Neural progenitor cell (in vitro differentiated cells): ENCODE measurements at regions not wholly inside any gene's neighbourhood (a gene's known extent, or its start where the extent isn't known, plus 50 kb on each side); places are given as distances from the start of the nearest gene placed in this dataset.
A peak's percentile ranks its signal among the peaks of the same experiment; 100 is the strongest.

Experiments
- DNase-seq: peaks from one replicate; pipeline ENCODE4 v3.0.0-alpha.2; 2016; ENCODE audit warnings: low spot score
- H2AFZ ChIP-seq: fragments of 200-600 bp; sonication (generic); replicated peaks from 2 replicates; pipeline ENCODE4 v1.6.1; 2016; ENCODE audit warnings: antibody characterized with exemption
- H3F3A ChIP-seq: fragments of 200-600 bp; sonication (generic); 2 replicates; pipeline ENCODE4 v1.6.1; 2016; ENCODE audit warnings: antibody characterized with exemption, low read depth
- H3K27ac ChIP-seq: fragments of 200-600 bp; sonication (generic); 2 replicates; pipeline ENCODE4 v1.5.1; 2016; ENCODE audit warnings: mild to moderate bottlenecking
- H3K27me3 ChIP-seq: fragments of 200-600 bp; sonication (generic); 2 replicates; pipeline ENCODE4 v1.6.1; 2016; ENCODE audit warnings: mild to moderate bottlenecking, moderate library complexity
- H3K36me3 ChIP-seq: fragments of 200-600 bp; sonication (generic); 2 replicates; pipeline ENCODE4 v1.5.1; 2016
- H3K4me1 ChIP-seq: fragments of 200-600 bp; sonication (generic); 2 replicates; pipeline ENCODE4 v1.6.1; 2016; ENCODE audit warnings: mixed run types
- H3K4me2 ChIP-seq: fragments of 200-600 bp; sonication (generic); 2 replicates; pipeline ENCODE4 v1.6.1; 2016
- H3K4me3 ChIP-seq: fragments of 200-600 bp; sonication (generic); 2 replicates; pipeline ENCODE4 v1.5.1; 2016
- H3K79me2 ChIP-seq: fragments of 200-600 bp; sonication (generic); 2 replicates; pipeline ENCODE4 v1.6.1; 2016; ENCODE audit warnings: low read depth
- H3K9ac ChIP-seq: fragments of 200-600 bp; sonication (generic); 2 replicates; pipeline ENCODE4 v1.6.1; 2016
- H3K9me3 ChIP-seq: fragments of 200-600 bp; sonication (generic); 2 replicates; pipeline ENCODE4 v1.5.1; 2016; ENCODE audit warnings: low read depth
- H4K20me1 ChIP-seq: fragments of 200-600 bp; sonication (generic); 2 replicates; pipeline ENCODE4 v1.6.1; 2016; ENCODE audit warnings: low read depth
- H3K27ac Mint-ChIP-seq: 3 replicates; pipeline ENCODE4 v1.8.0; 2021; ENCODE audit warnings: mixed read lengths
- H3K27me3 Mint-ChIP-seq: 2 replicates; pipeline ENCODE4 v1.8.0; 2022; ENCODE audit warnings: low read depth, mild to moderate bottlenecking, inconsistent platforms, moderate library complexity, mixed read lengths; ENCODE audit not compliant: insufficient read depth
- H3K36me3 Mint-ChIP-seq: 3 replicates; pipeline ENCODE4 v1.8.0; 2021; ENCODE audit warnings: mixed read lengths
- H3K4me1 Mint-ChIP-seq: 3 replicates; pipeline ENCODE4 v1.8.0; 2021; ENCODE audit warnings: mixed read lengths
- H3K4me3 Mint-ChIP-seq: 3 replicates; pipeline ENCODE4 v1.8.0; 2021; ENCODE audit warnings: mild to moderate bottlenecking, moderate library complexity, mixed read lengths
- H3K9me3 Mint-ChIP-seq: 3 replicates; pipeline ENCODE4 v1.8.0; 2020; ENCODE audit warnings: mixed read lengths
- CTCF ChIP-seq: fragments of 200-600 bp; sonication (generic); IDR thresholded peaks from 2 replicates; pipeline ENCODE4 v1.5.1; 2017; ENCODE audit warnings: antibody characterized with exemption, mild to moderate bottlenecking
- EZH2 ChIP-seq: fragments of 200-600 bp; sonication (generic); IDR thresholded peaks from 2 replicates; pipeline ENCODE4 v1.6.1; 2017; ENCODE audit warnings: antibody characterized with exemption, mild to moderate bottlenecking, moderate library complexity
- EZH2phosphoT487 ChIP-seq: fragments of 200-600 bp; sonication (generic); IDR thresholded peaks from 2 replicates; pipeline ENCODE4 v1.6.1; 2017; ENCODE audit warnings: antibody characterized with exemption

- Histone ChIP-seq H3K9ac (no peak overlapping the region), H3K79me2 (no peaks in the 10 kb centered on the region), H3K27ac (no peak overlapping the region), H3K36me3 (no peaks in the 10 kb centered on the region), H3F3A (no peaks in the 10 kb centered on the region), H3K4me2 (no peak overlapping the region), H4K20me1 (no peaks in the 10 kb centered on the region), H3K4me1 (peaks cover 4% of the 10 kb centered on the region), H3K27me3 (no peaks in the 10 kb centered on the region), H3K9me3 (no peaks in the 10 kb centered on the region), H2AFZ (peak overlapping the region; percentile 19), H3K4me3 (no peak overlapping the region)
- Mint-ChIP-seq H3K9me3 (no peaks in the 10 kb centered on the region), H3K27me3 (no peaks in the 10 kb centered on the region), H3K4me3 (no peak overlapping the region), H3K36me3 (no peaks in the 10 kb centered on the region), H3K27ac (no peak overlapping the region), H3K4me1 (peaks cover 13% of the 10 kb centered on the region)
- peak; percentile 16 for DNase-seq
- no peak for TF ChIP-seq EZH2phosphoT487
- no peak for TF ChIP-seq EZH2
- no peak for TF ChIP-seq CTCF
These were observed 366.6 kb downstream of the GBE1 start for GRCh38 chr3:81394651-81395524.

GRCh38 chr3:81393251-81393650 lies 368.2 kb downstream of the GBE1 start:
- Histone ChIP-seq H3K4me2 (no peak overlapping the region), H3K27ac (no peak overlapping the region), H3K79me2 (no peaks in the 10 kb centered on the region), H3K36me3 (no peaks in the 10 kb centered on the region), H2AFZ (no peak overlapping the region), H3K27me3 (no peaks in the 10 kb centered on the region), H3K4me3 (no peak overlapping the region), H3K9ac (no peak overlapping the region), H3F3A (no peaks in the 10 kb centered on the region), H4K20me1 (no peaks in the 10 kb centered on the region), H3K4me1 (peaks cover 4% of the 10 kb centered on the region), H3K9me3 (no peaks in the 10 kb centered on the region)
- TF ChIP-seq EZH2 (no peak), CTCF (no peak), EZH2phosphoT487 (no peak)
- no peak overlapping the region for H3K4me3 Mint-ChIP-seq
- no peaks in the 10 kb centered on the region for H3K9me3 Mint-ChIP-seq
- H3K36me3 Mint-ChIP-seq = no peaks in the 10 kb centered on the region
- no peaks in the 10 kb centered on the region for H3K27me3 Mint-ChIP-seq
- no peak overlapping the region for H3K27ac Mint-ChIP-seq
- peaks cover 13% of the 10 kb centered on the region for H3K4me1 Mint-ChIP-seq
- DNase-seq = no peak

GRCh38 chr3:81390796-81391195 lies 370.6 kb downstream of the GBE1 start:
- DNase-seq = no peak
- Histone ChIP-seq H3K27ac (no peak overlapping the region), H3K4me2 (no peak overlapping the region), H3K9ac (no peak overlapping the region), H3K27me3 (no peaks in the 10 kb centered on the region), H3K36me3 (no peaks in the 10 kb centered on the region), H3K4me1 (peaks cover 7% of the 10 kb centered on the region), H3K4me3 (no peak overlapping the region), H3K79me2 (no peaks in the 10 kb centered on the region), H4K20me1 (no peaks in the 10 kb centered on the region), H3F3A (no peaks in the 10 kb centered on the region), H3K9me3 (no peaks in the 10 kb centered on the region), H2AFZ (no peak overlapping the region)
- TF ChIP-seq EZH2phosphoT487 (no peak), CTCF (no peak), EZH2 (no peak)
- Mint-ChIP-seq H3K9me3 (no peaks in the 10 kb centered on the region), H3K27ac (no peak overlapping the region), H3K36me3 (no peaks in the 10 kb centered on the region), H3K4me3 (no peak overlapping the region), H3K27me3 (no peaks in the 10 kb centered on the region), H3K4me1 (peaks cover 19% of the 10 kb centered on the region)
